ENCODE measurements at regions not wholly inside any gene's neighbourhood (a gene's known extent, or its start where the extent isn't known, plus 50 kb on each side); places are given as distances from the start of the nearest gene placed in this dataset.

DNA sequence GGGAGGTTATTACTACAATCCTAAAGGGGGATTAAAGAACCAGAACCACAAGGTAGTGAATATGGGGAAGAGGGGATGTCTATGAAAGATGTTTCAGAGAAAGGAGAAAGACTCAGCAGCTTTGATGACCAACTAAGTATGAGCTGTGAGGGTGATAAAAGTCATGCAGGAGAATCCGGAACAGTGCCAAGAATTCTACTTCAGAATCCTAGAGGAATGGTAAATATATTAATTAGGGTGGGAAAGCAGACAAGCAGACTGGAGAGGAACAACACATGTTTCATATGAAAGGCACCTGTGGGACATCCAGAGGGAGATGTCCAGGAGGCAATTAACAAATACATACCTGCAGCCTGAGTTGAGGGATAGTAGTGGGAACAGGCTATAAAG is 642.2 kb upstream of the DIPK2B start:
- Mint-ChIP-seq H3K36me3 (ENCODE audit: low read depth) (peaks cover 41% of the 10 kb centered on the region), H3K4me3 (no peak overlapping the region), H3K27ac (peak overlapping the region; percentile 78), H3K9me3 (no peaks in the 10 kb centered on the region), H3K4me1 (ENCODE audit: low read depth) (peaks cover 46% of the 10 kb centered on the region), H3K27me3 (no peaks in the 10 kb centered on the region)
- intact Hi-C loops (cut with micrococcal nuclease), result no loop called here
- DNase-seq (no peak), ATAC-seq (no peak)
- POLR2A ChIA-PET, result interaction anchor here (1.0 to 2.6 kb wide), 4 partner anchors 9 to 85 kb away, joined by 3 to 7 read pairs (median 7); no protein-coding TSS in a partner anchor
- CTCF ChIA-PET, result interaction anchor here (3.3 kb wide), 1 partner anchor 41 kb away, joined by 15 read pairs; no protein-coding TSS in a partner anchor
- TF ChIP-seq, protein P1, sequence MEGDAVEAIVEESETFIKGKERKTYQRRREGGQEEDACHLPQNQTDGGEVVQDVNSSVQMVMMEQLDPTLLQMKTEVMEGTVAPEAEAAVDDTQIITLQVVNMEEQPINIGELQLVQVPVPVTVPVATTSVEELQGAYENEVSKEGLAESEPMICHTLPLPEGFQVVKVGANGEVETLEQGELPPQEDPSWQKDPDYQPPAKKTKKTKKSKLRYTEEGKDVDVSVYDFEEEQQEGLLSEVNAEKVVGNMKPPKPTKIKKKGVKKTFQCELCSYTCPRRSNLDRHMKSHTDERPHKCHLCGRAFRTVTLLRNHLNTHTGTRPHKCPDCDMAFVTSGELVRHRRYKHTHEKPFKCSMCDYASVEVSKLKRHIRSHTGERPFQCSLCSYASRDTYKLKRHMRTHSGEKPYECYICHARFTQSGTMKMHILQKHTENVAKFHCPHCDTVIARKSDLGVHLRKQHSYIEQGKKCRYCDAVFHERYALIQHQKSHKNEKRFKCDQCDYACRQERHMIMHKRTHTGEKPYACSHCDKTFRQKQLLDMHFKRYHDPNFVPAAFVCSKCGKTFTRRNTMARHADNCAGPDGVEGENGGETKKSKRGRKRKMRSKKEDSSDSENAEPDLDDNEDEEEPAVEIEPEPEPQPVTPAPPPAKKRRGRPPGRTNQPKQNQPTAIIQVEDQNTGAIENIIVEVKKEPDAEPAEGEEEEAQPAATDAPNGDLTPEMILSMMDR (IDR thresholded peaks at IDR 0.05), result no peak

DNA sequence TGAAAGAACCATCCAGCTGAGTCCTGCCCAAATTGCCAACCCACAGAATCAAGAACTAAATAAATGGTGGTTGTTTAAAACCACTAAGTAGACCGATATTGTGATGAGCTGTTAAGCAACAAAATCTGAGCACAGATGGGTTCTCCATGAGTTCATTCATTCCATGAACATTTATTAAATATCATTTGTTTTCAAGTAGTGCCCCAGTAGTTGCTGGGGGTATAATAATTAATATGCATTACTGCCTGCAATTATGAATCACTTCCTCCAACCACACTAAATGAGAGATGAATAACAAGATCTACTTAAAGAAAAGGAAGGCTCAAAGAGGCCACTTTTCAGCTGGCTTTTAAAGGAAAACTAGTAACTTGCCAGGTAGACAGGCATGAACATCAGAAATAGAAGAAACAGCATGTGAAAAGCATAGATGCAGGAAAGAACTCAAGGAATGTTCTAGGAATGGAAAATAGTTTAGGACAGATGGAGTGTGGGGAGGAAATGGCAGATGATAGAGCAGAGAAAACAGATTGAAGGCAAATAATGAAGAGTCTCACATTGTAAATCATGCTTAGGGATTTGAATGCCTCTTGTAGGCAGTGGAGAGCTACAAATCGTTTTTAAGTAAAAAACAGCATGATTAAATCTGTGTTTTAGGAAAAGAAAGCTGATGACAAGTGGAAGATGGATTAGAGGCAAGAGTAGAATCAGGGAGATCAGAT is 641.7 kb upstream of the DIPK2B start:
- intact Hi-C loops (cut with micrococcal nuclease), result no loop called here
- POLR2A ChIA-PET, result interaction anchor here (1.0 to 2.6 kb wide), 5 partner anchors 9 to 84 kb away, joined by 3 to 7 read pairs (median 7); no protein-coding TSS in a partner anchor
- CTCF ChIA-PET, result interaction anchor here (0.9 to 3.3 kb wide), 2 partner anchors 39 to 41 kb away, joined by 3 to 15 read pairs; no protein-coding TSS in a partner anchor
- Mint-ChIP-seq H3K4me1 (ENCODE audit: low read depth) (peaks cover 45% of the 10 kb centered on the region), H3K27ac (peak overlapping the region; percentile 79), H3K4me3 (no peak overlapping the region), H3K36me3 (ENCODE audit: low read depth) (peaks cover 40% of the 10 kb centered on the region), H3K27me3 (no peaks in the 10 kb centered on the region), H3K9me3 (no peaks in the 10 kb centered on the region)
- TF ChIP-seq, protein P1 (IDR thresholded peaks at IDR 0.05), result no peak
- DNase-seq (no peak), ATAC-seq (peak; percentile 39)

DNA sequence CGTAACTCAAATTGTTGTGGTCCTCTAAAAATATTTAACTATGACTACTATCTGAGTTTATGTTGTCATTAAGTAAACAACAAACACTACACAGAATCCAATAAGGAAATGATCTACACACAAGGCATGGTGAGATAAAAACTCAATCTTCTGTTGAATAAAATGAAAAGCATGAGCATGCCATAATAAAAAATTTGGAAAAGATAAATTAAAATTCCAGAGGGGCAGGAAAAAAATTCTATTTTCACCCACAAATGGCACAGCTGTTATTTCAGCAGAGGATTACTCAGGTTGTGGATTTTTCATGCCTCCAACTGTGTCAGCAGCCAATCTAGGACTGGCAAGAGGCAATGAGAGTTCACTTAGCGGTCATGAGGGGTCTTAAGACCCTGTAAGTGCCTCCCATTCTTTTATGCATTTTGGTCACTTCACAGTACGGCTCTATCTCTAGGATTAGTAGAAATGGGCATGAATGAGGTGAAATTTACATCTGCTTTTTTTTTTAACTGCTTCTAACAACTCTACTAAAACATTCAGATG is 639.8 kb upstream of the DIPK2B start:
- Mint-ChIP-seq H3K4me3 (no peak overlapping the region), H3K27ac (no peak overlapping the region), H3K36me3 (ENCODE audit: low read depth) (peaks cover 36% of the 10 kb centered on the region), H3K4me1 (ENCODE audit: low read depth) (peaks cover 36% of the 10 kb centered on the region), H3K27me3 (no peaks in the 10 kb centered on the region), H3K9me3 (no peaks in the 10 kb centered on the region)
- TF ChIP-seq, protein P1 (IDR thresholded peaks at IDR 0.05), result no peak
- DNase-seq (no peak), ATAC-seq (no peak)
- intact Hi-C loops (cut with micrococcal nuclease), result no loop called here
- POLR2A ChIA-PET, result interaction anchor here (0.8 to 1.0 kb wide), 2 partner anchors 32 to 71 kb away, joined by 3 read pairs; no protein-coding TSS in a partner anchor
- CTCF ChIA-PET, result interaction anchor here (1.0 kb wide), 1 partner anchor 38 kb away, joined by 3 read pairs; no protein-coding TSS in a partner anchor

DNA sequence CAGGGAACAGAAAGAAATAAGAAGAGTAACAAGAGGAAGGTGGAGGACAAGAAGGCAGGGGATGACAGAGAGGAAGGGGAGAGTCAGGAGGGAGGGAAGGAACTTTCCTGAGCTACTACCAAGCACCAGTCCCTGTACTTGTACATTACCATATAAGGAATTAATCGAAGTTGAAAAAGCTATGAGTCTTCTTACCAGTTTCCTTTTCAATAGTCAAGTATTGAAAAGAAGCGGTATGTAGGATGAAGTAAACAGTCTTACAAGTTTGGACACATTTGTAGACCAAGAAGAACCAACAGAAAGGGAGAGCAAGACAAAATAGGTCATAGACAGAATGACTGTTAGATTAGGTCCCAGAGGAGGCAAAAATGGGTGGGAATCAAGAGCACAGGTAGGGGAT is 629.7 kb upstream of the DIPK2B start:
- Mint-ChIP-seq H3K27me3 (no peaks in the 10 kb centered on the region), H3K4me3 (no peak overlapping the region), H3K9me3 (no peaks in the 10 kb centered on the region), H3K27ac (peak overlapping the region; percentile 75), H3K4me1 (ENCODE audit: low read depth) (peaks cover 44% of the 10 kb centered on the region), H3K36me3 (ENCODE audit: low read depth) (peaks cover 51% of the 10 kb centered on the region)
- DNase-seq (no peak), ATAC-seq (peak; percentile 42)
- CTCF ChIA-PET, result interaction anchor here (1.3 kb wide), 1 partner anchor 9 kb away, joined by 3 read pairs; no protein-coding TSS in a partner anchor
- POLR2A ChIA-PET, result interaction anchor here (0.7 to 1.0 kb wide), 2 partner anchors 12 to 797 kb away, joined by 3 to 5 read pairs; no protein-coding TSS in a partner anchor
- TF ChIP-seq, protein P1 (IDR thresholded peaks at IDR 0.05), result no peak
- intact Hi-C loops (cut with micrococcal nuclease), result no loop called here
